ENCODE measurements at regions not wholly inside any gene's neighbourhood (a gene's known extent, or its start where the extent isn't known, plus 50 kb on each side); places are given as distances from the start of the nearest gene placed in this dataset.

DNA sequence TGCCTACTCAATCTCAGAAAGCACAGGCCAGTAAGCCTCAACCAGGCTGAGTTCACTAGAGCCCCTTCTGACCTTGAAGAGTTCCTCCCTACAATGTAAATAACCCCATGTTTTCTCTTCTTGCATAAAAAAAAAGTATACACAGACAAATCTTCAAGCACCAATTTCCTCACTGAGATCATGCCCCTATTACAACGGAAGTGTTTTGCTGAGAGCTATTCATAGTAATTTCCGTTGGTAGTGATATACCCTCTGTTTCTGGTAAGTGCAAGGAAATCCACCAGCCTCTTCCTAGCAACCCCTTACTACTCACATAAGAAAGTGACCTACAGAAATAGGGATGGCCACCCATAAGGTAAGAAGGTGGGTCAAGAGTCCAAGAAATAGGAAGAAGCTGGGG, 76.4 kb upstream of the TARS1 start:
- TF ChIP-seq CTCF (conservative IDR thresholded peaks at IDR 0.05 in 1 of 2, IDR thresholded peaks at IDR 0.05 in 1 of 2; ENCODE audit: extremely low read depth in 1 of 2, insufficient read depth in 1 of 2, low read depth in 1 of 2, low read length in 2 of 2) (no peak), EZH2 (IDR thresholded peaks at IDR 0.05; ENCODE audit: borderline replicate concordance, low read length) (no peak)
